Ishikawa (cell line): ENCODE measurements at regions not wholly inside any gene's neighbourhood (a gene's known extent, or its start where the extent isn't known, plus 50 kb on each side); places are given as distances from the start of the nearest gene placed in this dataset.

Experiments used
- CREB1 ChIP-seq: IDR thresholded peaks from 2 replicates; pipeline ENCODE4 v1.6.1; 2012; ENCODE audit warnings: low read depth
- RAD21 ChIP-seq: IDR thresholded peaks from 2 replicates; pipeline ENCODE4 v1.6.1; 2012; ENCODE audit warnings: low read depth
- TAF1 ChIP-seq: IDR thresholded peaks from 2 replicates; pipeline ENCODE4 v1.6.1; 2012; ENCODE audit warnings: low read depth, mild to moderate bottlenecking
- ZBTB7A ChIP-seq: IDR thresholded peaks from 2 replicates; pipeline ENCODE4 v1.6.1; 2012; ENCODE audit warnings: low read depth
- TF ChIP-seq, protein P1 (sequence below): IDR thresholded peaks from 2 replicates; pipeline ENCODE4 v1.6.1; 2012; ENCODE audit warnings: low read depth, mild to moderate bottlenecking
- TF ChIP-seq, protein P2 (sequence below): IDR thresholded peaks from 2 replicates; pipeline ENCODE4 v1.6.1; 2012

DNA sequence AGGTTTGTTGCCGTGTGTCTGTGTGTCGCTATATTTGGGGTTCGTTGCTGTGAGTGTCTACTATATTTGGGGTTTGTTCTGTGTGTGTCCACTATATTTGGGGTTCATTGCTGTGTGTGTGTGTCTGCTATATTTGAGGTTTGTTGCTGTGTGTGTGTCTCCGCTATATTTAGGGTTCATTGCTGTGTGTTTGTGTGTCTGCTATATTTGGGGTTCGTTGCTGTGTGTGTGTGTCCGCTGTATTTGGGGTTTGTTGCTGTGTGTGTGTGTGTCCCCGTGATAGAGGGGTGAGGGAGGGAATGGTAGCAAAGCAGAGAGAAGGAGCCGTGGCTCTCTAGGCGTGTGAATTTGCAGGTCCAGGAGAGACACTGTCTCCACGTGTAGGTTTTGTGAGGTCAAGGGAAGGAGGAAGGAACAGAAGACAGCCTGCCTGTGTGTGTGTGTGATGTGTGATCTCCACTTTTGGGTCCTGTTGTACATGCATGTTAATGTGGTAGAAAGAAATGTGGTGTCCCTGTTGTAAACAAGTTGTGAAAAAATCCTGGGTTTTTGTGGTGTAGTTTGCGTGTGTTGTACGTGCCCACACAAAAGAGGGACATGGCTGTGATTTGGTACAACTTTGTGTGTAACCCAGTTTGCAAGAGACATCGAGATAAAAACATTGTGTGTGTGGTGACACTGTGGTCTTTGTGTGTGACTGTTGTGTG is 56.3 kb upstream of the ECE1 start:
- TF ChIP-seq, protein P1, sequence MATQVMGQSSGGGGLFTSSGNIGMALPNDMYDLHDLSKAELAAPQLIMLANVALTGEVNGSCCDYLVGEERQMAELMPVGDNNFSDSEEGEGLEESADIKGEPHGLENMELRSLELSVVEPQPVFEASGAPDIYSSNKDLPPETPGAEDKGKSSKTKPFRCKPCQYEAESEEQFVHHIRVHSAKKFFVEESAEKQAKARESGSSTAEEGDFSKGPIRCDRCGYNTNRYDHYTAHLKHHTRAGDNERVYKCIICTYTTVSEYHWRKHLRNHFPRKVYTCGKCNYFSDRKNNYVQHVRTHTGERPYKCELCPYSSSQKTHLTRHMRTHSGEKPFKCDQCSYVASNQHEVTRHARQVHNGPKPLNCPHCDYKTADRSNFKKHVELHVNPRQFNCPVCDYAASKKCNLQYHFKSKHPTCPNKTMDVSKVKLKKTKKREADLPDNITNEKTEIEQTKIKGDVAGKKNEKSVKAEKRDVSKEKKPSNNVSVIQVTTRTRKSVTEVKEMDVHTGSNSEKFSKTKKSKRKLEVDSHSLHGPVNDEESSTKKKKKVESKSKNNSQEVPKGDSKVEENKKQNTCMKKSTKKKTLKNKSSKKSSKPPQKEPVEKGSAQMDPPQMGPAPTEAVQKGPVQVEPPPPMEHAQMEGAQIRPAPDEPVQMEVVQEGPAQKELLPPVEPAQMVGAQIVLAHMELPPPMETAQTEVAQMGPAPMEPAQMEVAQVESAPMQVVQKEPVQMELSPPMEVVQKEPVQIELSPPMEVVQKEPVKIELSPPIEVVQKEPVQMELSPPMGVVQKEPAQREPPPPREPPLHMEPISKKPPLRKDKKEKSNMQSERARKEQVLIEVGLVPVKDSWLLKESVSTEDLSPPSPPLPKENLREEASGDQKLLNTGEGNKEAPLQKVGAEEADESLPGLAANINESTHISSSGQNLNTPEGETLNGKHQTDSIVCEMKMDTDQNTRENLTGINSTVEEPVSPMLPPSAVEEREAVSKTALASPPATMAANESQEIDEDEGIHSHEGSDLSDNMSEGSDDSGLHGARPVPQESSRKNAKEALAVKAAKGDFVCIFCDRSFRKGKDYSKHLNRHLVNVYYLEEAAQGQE: no peak
- no peak for TF ChIP-seq RAD21
- TF ChIP-seq, protein P2, sequence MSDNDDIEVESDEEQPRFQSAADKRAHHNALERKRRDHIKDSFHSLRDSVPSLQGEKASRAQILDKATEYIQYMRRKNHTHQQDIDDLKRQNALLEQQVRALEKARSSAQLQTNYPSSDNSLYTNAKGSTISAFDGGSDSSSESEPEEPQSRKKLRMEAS: no peak
- no peak for TF ChIP-seq CREB1
- TF ChIP-seq TAF1: no peak
- no peak for TF ChIP-seq ZBTB7A
